A673 (cell line): ENCODE measurements at regions not wholly inside any gene's neighbourhood (a gene's known extent, or its start where the extent isn't known, plus 50 kb on each side); places are given as distances from the start of the nearest gene placed in this dataset.

Experiments
- BruUV-seq: library from RNA; stranded (reverse); fragments of 400-500 nt; replicated peaks from 2 replicates; lab custom pipeline; 2021; lab: Mats Ljungman, UMichigan
- CTCF ChIA-PET: fragments of 300-600 bp; sonication (Branson Sonifier 250); formaldehyde crosslinking; loops from one replicate; lab custom pipeline; 2022; ENCODE audit warnings: antibody characterized with exemption; lab: Charles Lee
- POLR2A ChIA-PET: fragments of 300-600 bp; sonication (Branson Sonifier 250); formaldehyde crosslinking; loops from one replicate; lab custom pipeline; 2022; ENCODE audit warnings: antibody characterized with exemption; ENCODE audit not compliant: low non-redundant PET; lab: Charles Lee
- DNase-seq: peaks from one replicate; pipeline ENCODE4 v3.0.0-alpha.2; 2015; ENCODE audit warnings: low spot score
- H3K27ac ChIP-seq: fragments of 200-600 bp; sonication (generic); 2 replicates; pipeline ENCODE4 v1.5.1; 2016; ENCODE audit warnings: mixed run types, low read depth, mild to moderate bottlenecking, mixed read lengths, antibody characterized with exemption, low read length; ENCODE audit not compliant: poor library complexity, severe bottlenecking
- H3K27me3 ChIP-seq: fragments of 200-600 bp; sonication (generic); replicated peaks from 2 replicates; pipeline ENCODE4 v1.6.1; 2017; ENCODE audit warnings: mixed run types, low read depth, mild to moderate bottlenecking, mixed read lengths, antibody characterized with exemption, low read length; ENCODE audit not compliant: insufficient read depth, poor library complexity
- H3K36me3 ChIP-seq: fragments of 200-600 bp; sonication (generic); 2 replicates; pipeline ENCODE4 v1.6.1; 2016; ENCODE audit warnings: mixed run types, mild to moderate bottlenecking, mixed read lengths, antibody characterized with exemption, low read length; ENCODE audit not compliant: insufficient read depth, poor library complexity, severe bottlenecking
- H3K4me1 ChIP-seq: fragments of 200-600 bp; sonication (generic); 2 replicates; pipeline ENCODE4 v1.6.1; 2017; ENCODE audit warnings: mixed run types, mild to moderate bottlenecking, mixed read lengths, antibody characterized with exemption, low read length; ENCODE audit not compliant: insufficient read depth, poor library complexity, severe bottlenecking
- H3K4me3 ChIP-seq: fragments of 200-600 bp; sonication (generic); 2 replicates; pipeline ENCODE4 v1.5.1; 2016; ENCODE audit warnings: low read depth, mixed run types, mild to moderate bottlenecking, mixed read lengths, low read length; ENCODE audit not compliant: poor library complexity, severe bottlenecking
- H3K9me3 ChIP-seq: fragments of 200-600 bp; sonication (generic); 2 replicates; pipeline ENCODE4 v1.6.1; 2016; ENCODE audit warnings: mixed run types, low read depth, mild to moderate bottlenecking, mixed read lengths, antibody characterized with exemption, low read length; ENCODE audit not compliant: poor library complexity, severe bottlenecking
- EZH2 ChIP-seq: fragments of 200-600 bp; sonication (generic); IDR thresholded peaks from 2 replicates; pipeline ENCODE4 v1.6.1; 2017; ENCODE audit warnings: borderline replicate concordance, low read depth, mild to moderate bottlenecking, mixed read lengths, antibody characterized with exemption, low read length; ENCODE audit not compliant: poor library complexity, severe bottlenecking
- intact Hi-C: fragments of 100-400 bp; cut with micrococcal nuclease; formaldehyde crosslinking; loops from one replicate; pipeline ENCODE4 v1.10.0; 2022; ENCODE audit not compliant: unreplicated experiment
- TF ChIP-seq, protein P1 (sequence below): fragments of 300-800, 200-600 bp; sonication (generic); conservative IDR thresholded peaks from 2 replicates; pipeline ENCODE4 v1.5.1; 2017; ENCODE audit warnings: low read depth, mild to moderate bottlenecking, antibody characterized with exemption, low read length, moderate library complexity, mixed read lengths

DNA sequence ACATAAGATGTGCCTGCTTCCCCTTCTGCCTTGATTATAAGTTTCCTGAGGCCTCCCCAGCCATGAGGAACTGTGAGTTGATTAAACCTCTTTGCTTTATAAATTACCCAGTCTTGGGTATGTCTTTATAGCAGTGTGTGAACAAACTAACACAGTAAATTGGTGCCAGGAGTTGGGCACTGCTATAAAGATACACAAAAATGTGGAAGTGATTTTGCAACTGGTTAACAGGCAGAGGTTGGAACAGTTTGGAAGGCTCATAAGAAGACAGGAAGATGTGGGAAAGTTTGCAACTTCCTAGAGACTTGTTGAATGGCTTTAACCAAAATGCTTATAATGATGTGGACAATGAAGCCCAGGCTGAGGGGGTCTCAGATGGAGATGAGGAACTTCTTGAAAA, 264.1 kb downstream of the DACT1 start:
- DNase-seq, result no peak
- Histone ChIP-seq H3K36me3 (no peaks in the 10 kb centered on the region), H3K9me3 (no peaks in the 10 kb centered on the region), H3K4me1 (no peaks in the 10 kb centered on the region), H3K4me3 (no peak overlapping the region), H3K27me3 (no peaks in the 10 kb centered on the region), H3K27ac (no peak overlapping the region)
- TF ChIP-seq, protein P1, sequence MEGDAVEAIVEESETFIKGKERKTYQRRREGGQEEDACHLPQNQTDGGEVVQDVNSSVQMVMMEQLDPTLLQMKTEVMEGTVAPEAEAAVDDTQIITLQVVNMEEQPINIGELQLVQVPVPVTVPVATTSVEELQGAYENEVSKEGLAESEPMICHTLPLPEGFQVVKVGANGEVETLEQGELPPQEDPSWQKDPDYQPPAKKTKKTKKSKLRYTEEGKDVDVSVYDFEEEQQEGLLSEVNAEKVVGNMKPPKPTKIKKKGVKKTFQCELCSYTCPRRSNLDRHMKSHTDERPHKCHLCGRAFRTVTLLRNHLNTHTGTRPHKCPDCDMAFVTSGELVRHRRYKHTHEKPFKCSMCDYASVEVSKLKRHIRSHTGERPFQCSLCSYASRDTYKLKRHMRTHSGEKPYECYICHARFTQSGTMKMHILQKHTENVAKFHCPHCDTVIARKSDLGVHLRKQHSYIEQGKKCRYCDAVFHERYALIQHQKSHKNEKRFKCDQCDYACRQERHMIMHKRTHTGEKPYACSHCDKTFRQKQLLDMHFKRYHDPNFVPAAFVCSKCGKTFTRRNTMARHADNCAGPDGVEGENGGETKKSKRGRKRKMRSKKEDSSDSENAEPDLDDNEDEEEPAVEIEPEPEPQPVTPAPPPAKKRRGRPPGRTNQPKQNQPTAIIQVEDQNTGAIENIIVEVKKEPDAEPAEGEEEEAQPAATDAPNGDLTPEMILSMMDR, result no peak
- no peak for TF ChIP-seq EZH2
- ChIA-PET CTCF (no interaction called here), POLR2A (no interaction called here)
- intact Hi-C loops, result no loop called here
- BruUV-seq, result no TSS peak

DNA sequence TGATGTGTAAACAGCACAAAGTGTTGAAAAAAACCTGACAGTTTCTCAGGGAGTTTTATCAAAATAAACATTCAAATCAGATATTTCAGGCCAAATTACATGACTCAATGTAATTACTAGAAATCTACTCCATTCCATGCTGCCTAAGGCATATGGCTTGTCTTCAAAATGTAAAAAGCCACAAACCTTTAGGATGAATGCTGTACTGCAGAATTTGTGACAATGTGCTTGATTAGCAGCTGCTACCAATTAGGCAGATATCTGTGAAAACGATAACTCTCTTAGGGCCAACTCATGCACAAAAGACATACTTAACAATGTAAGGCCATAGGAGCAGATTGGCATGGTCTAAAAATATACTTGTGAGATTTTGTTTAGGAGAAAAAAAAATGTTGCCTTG, 267.0 kb downstream of the DACT1 start:
- TF ChIP-seq, protein P1, result no peak
- no peak for TF ChIP-seq EZH2
- H3K4me3 ChIP-seq, result no peak overlapping the region
- intact Hi-C loops, result no loop called here
- BruUV-seq, result no TSS peak
- no peaks in the 10 kb centered on the region for H3K36me3 ChIP-seq
- no peak overlapping the region for H3K27ac ChIP-seq
- no peaks in the 10 kb centered on the region for H3K9me3 ChIP-seq
- no peaks in the 10 kb centered on the region for H3K4me1 ChIP-seq
- CTCF ChIA-PET, result no interaction called here
- no peak for DNase-seq
- no peaks in the 10 kb centered on the region for H3K27me3 ChIP-seq
- POLR2A ChIA-PET, result no interaction called here

DNA sequence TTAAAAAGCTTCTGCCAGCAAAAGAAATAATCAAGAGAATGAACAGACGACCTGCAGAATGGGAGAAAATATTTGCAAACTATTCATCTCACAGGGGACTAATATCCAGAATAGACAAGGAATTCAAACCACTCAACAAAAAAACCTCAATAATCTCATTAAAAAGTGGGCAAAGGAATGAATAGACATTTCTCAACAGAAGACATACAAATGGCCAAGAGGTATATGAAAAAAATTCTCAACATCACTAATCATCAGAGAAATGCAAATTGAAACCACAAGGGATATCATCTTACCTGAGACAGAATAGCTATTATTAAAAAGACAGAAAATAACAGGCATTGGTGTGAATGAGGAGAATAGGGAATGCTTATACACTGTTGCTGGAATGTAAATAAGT, 270.0 kb downstream of the DACT1 start:
- Histone ChIP-seq H3K27me3 (no peaks in the 10 kb centered on the region), H3K36me3 (no peaks in the 10 kb centered on the region), H3K4me1 (no peaks in the 10 kb centered on the region), H3K4me3 (no peak overlapping the region), H3K27ac (no peak overlapping the region), H3K9me3 (no peaks in the 10 kb centered on the region)
- no TSS peak for BruUV-seq
- ChIA-PET POLR2A (no interaction called here), CTCF (no interaction called here)
- no peak for DNase-seq
- no peak for TF ChIP-seq EZH2
- TF ChIP-seq, protein P1, result no peak
- intact Hi-C loops, result no loop called here
